Fibroblast of skin of left biceps (primary cell): ENCODE measurements at regions not wholly inside any gene's neighbourhood (a gene's known extent, or its start where the extent isn't known, plus 50 kb on each side); places are given as distances from the start of the nearest gene placed in this dataset.
A peak's percentile ranks its signal among the peaks of the same experiment; 100 is the strongest.
"Not testable (repeated sequence)": the region's sequence is repeated elsewhere in the genome, so short reads cannot be mapped to it uniquely, and the experiment has no call there.

Source experiments
- DNase-seq, 2 experiments: peaks; one replicate each; pipeline ENCODE4 v3.0.0-alpha.2; 2013; ENCODE audit warnings: low read depth in 2 of 2

DNA sequence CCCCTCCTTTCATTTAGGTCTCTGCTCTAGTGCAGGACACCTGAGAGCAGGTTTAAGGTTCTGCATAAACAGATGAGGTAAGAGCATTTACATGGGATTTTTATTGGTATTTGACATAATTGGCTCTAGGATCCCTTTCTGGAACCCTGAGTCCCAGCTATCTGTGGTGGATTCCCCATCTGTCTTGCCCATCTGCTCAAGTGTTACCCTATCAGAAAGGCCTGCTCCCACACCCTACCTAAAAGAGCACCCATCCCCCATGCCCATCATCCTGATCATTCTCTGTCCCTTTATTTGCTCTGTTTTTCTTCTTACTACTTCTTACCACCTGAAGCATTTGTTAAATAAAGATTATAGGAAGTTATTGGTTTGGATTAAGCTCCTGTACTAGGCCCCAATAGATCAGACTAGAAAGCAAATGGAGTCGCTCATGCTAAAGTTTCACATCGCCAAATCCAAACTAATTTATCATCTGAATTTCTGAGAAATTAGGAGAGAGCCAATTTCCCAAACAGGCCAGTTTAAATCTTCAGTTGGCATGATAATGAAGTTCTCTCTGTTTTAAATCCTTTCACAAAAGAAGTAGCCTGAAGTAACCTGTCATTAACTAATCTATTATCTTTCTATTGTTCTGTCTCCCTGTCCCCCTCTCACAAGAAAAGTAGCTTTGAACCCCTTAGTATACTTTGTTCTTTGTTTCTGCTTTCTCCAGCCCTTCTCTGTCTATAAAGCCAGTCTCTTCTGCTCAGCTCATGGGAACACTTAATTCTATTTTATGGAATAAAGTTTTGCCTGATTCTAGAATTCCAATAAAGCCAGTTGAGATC is 178.6 kb downstream of the ZNF674 start:
- no peak for DNase-seq

GRCh38 chrX:46354481-46354880 is 190.7 kb downstream of the ZNF674 start:
- DNase-seq = no peak

DNA sequence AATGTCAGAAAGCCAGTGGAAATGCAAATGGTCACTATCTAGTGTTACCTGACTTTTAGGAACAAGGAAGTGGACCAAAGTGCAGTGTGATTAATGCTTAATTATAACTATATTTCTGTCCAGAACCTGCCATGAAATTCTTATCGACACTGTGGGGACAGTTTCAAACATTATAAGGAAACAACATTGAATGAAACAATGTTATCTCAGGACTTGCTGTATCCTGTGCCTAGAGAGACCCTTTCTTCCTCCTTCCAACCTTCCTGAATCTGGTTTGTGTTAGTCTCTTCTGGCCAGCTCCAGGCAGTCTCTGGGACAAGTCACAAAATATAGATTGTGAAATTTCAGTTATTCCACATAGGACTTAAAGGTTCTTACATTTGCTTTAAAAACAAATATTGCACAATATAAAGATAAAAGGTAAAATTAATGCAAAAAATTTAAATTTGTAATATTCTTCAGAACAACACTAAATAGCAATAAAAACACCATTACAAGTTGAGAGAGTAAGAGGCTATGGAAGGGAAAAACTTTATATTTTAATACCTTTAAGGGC is 203.4 kb downstream of the ZNF674 start:
- no peak for DNase-seq

DNA sequence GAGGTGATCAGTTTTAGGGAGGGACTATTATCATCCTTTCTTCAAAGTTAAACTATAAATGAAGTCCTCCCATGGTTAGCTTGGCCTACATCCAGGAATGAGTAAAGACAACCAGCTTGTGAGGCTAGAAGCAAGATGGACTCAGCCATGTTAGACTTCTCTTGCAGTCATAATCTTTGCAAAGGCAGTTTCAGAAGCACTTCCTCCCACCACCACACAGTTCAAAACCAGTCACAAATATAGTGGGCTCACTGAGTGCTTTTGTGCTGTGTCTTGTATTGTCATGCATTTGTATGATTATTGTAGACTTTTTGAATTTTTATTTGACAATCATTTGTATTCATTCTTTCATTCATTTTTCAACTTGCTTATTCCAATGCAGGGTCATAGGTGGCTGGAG is 204.5 kb downstream of the ZNF674 start:
- no peak for DNase-seq

GRCh38 chrX:46333550-46333949 is 211.7 kb downstream of the ZNF674 start:
- DNase-seq = no peak

- no peak for DNase-seq
These were observed 214.2 kb downstream of the ZNF674 start for GRCh38 chrX:46330981-46331380.

GRCh38 chrX:46330513-46330912 is 214.7 kb downstream of the ZNF674 start:
- no peak for DNase-seq

DNA sequence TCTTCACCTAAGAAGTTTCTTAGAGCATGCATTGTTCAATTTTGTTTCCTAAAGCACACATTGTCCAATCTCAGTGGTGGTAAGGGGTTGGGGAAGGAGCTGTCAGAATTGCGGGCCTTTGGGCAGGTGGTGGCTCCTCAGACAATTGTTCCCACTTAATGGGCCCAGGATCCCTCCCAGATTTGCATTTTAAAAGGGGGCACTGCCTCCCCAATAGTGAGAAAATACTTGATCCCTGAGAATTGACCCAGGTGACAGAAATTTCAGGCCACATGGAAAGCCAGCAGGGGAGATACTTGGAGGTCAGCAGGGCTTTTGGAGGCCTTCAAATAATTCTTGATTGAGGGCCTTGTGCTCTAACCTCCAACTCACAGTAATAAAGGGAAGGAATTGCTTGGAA is 217.1 kb downstream of the ZNF674 start:
- DNase-seq = no peak

DNA sequence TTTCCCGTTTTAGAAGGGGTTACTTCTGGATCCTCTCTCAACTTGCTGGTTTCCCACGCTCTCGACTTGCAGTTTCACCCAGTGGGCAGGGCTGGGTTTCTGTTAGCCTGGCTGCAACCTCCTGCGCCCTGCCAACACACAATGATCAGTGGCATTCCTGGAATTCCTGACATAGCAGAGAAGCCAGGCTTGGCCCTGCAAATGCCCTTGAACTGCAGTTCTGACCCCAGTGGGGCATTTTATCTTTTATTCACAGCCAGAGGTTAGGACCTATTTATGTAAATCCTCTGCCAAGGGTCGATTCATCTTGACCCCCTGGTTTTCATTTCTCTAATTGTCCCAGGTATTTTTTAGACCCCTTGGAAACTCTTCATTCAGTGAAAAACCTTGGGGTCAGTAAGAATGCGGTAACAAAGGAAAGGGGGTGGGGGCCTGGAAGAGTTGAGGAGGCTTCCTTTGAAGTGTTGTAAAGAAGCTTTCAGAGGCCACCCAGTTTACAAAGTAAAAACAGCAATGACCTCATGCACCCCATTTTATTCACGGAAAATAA is 217.6 kb downstream of the ZNF674 start:
- no peak for DNase-seq

DNA sequence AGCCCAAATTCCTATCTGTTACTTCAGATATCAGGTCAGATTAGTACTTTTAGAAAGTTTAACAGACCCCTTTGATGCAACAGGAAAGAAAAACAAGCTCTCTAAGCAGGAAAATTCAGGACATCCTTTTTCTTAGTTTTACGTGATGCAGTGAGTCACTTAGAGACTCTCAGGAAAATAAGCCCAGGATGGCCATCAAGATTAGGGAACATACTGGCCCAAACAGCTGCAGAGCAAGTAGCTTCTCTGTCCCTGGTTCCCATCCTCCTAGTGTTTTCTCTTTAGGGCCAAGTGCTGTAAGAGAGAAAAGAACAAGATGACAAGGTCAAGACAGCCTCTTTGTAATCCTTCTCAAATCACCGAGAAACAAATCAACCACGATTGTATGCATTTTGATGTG is 219.1 kb downstream of the ZNF674 start:
- DNase-seq = no peak

GRCh38 chrX:46325312-46325877 is 219.8 kb downstream of the ZNF674 start:
- DNase-seq = peak; percentile 8 to 9

GRCh38 chrX:46324166-46324565 is 221.1 kb downstream of the ZNF674 start:
- no peak for DNase-seq

DNA sequence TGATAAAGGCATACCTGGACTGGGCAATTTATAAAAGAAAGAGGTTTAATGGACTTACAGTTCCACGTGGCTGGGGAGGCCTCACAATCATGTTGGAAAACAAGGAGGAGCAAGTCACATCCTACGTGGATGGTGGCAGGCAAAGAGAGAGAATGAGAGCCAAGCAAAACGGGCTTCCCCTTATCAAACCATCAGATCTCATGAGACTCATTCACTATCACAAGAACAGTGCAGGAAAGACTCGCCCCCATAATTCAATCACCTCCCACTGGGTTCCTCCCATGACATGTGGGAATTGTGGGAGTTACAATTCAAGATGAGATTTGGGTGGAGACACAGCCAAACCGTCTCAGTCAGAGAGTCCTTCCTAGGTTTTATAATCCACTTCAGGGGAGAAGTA is 222.3 kb downstream of the ZNF674 start:
- DNase-seq = not testable (repeated sequence)

- DNase-seq = no peak
These were observed 223.5 kb downstream of the ZNF674 start for GRCh38 chrX:46321676-46322075.

DNA sequence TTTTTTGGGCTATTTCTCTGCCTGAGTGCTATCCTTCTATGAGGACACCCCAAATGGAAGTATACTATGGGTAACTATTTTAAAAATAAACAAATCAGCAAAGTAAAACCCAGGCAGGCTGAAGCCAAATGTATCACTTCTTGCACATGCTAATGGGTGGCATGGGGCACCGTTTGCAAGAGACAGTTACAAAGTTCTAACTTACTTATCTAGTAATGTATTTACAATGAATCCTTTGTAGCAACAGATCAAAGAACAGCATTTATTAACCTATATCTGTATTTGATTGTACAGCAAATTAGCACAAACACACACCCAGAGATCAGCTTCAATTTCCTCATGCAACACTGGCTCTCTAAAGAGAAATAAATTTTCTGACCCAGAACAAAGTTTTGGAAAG is 225.5 kb downstream of the ZNF674 start:
- DNase-seq = no peak

DNA sequence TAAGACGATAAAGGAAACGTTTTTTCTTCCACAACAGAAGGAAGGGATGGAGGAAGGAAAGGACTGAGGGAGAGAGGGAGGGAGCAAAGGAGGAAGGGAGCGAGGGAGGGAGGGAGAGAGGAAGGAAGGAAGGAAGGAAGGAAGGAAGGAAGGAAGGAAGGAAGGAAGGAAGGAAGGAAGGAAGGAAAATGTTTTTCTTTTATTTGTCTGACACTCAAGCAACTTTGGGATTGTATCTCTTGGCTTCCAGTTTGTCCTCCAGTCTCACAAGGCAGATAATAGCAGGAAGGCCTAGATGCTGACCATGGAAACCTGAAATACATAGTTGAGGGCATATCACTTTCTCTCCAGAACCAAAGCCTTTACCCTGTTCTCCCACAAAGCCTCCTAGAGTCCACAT is 226.7 kb downstream of the ZNF674 start:
- DNase-seq = no peak

- DNase-seq = no peak
These were observed 228.1 kb downstream of the ZNF674 start for GRCh38 chrX:46317163-46317562.

DNA sequence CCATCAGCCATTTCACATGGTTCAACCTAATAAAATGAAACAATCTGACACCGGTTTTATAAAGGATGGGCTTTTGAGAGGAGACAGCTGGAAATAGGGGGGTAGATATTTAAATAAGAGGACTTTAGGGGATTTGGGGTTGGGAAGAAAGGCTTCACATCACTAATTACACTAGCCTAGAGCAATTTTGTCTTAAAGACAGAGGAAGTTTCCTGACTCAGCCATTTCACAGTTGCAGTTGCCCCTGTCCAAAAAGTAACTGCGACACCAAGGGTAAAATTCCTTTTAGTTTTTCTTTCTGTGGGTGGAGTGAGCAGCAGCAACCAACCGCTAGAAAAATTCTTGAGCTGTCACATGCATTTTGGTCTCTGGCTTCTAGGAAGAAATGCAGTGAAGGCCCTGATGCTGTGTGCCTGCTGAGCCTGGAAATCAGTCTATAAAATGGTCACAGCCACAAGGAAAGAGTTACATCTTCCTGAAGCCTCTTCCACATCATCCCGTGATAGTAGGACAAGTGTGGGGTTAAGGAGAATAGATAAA is 233.6 kb downstream of the ZNF674 start:
- DNase-seq = no peak

GRCh38 chrX:46310815-46311497 is 234.3 kb downstream of the ZNF674 start:
- DNase-seq = no peak

GRCh38 chrX:46308110-46308509 is 237.1 kb downstream of the ZNF674 start:
- DNase-seq = no peak

GRCh38 chrX:46306103-46306502 is 239.1 kb downstream of the ZNF674 start:
- DNase-seq = no peak

- no peak for DNase-seq
These were observed 239.8 kb downstream of the ZNF674 start for GRCh38 chrX:46305431-46305830.
